GM12878 (cell line): ENCODE measurements at regions not wholly inside any gene's neighbourhood (a gene's known extent, or its start where the extent isn't known, plus 50 kb on each side); places are given as distances from the start of the nearest gene placed in this dataset.

Experiments used
- ATF7 ChIP-seq: fragments of 450-650 bp; IDR thresholded peaks from 2 replicates; pipeline ENCODE4 v1.6.1; 2016; ENCODE audit warnings: low read depth, mild to moderate bottlenecking
- BHLHE40 ChIP-seq, 2 experiments: fragments of 450-650 bp in 1 of 2; IDR thresholded peaks; 2 replicates each; pipeline ENCODE4 v1.6.1; 2011 to 2017; ENCODE audit warnings: low read depth in 2 of 2, borderline replicate concordance in 1 of 2, improper control_type of control experiment in 1 of 2, low read length in 1 of 2, mild to moderate bottlenecking in 1 of 2
- CHD2 ChIP-seq: IDR thresholded peaks from 2 replicates; pipeline ENCODE4 v1.6.1; 2011; ENCODE audit warnings: low read depth, low read length, improper control_type of control experiment, borderline replicate concordance
- CTCF ChIP-seq, 3 experiments: IDR thresholded peaks in 2 of 3; conservative IDR thresholded peaks in 1 of 3; 2 replicates each; pipeline ENCODE4 v1.5.1; 2011; ENCODE audit warnings: low read depth in 3 of 3, low read length in 3 of 3, mild to moderate bottlenecking in 3 of 3, control low read depth in 2 of 3, moderate library complexity in 2 of 3, inconsistent platforms in 1 of 3, mixed read lengths in 1 of 3; ENCODE audit not compliant: control insufficient read depth in 2 of 3, insufficient read depth in 1 of 3; ENCODE audit errors: extremely low read depth in 1 of 3
- EP300 ChIP-seq, 2 experiments: fragments of 150-350 bp in 1 of 2; IDR thresholded peaks; 2 replicates each; pipeline ENCODE4 v1.6.1; 2011 to 2012; ENCODE audit warnings: low read depth in 2 of 2, low read length in 2 of 2, borderline replicate concordance in 1 of 2, improper control_type of control experiment in 1 of 2, inconsistent platforms in 1 of 2; ENCODE audit not compliant: control insufficient read depth in 1 of 2
- EZH2 ChIP-seq: IDR thresholded peaks from 2 replicates; pipeline ENCODE4 v1.6.1; 2012; ENCODE audit warnings: low read depth, mild to moderate bottlenecking, control low read depth, inconsistent platforms, low read length, borderline replicate concordance; ENCODE audit not compliant: control insufficient read depth
- HDAC6 ChIP-seq: fragments of 200-600 bp; sonication (generic); IDR thresholded peaks from one replicate; pipeline ENCODE4 v1.8.0; 2017; ENCODE audit warnings: antibody characterized with exemption; ENCODE audit not compliant: unreplicated experiment
- NFYA ChIP-seq: IDR thresholded peaks from 2 replicates; pipeline ENCODE4 v1.6.1; 2011; ENCODE audit warnings: low read depth, mild to moderate bottlenecking, low read length, improper control_type of control experiment, borderline replicate concordance
- POLR2A ChIP-seq: IDR thresholded peaks from 2 replicates; pipeline ENCODE4 v1.6.1; 2011; ENCODE audit warnings: low read depth, mild to moderate bottlenecking, low read length
- POLR2AphosphoS5 ChIP-seq: IDR thresholded peaks from 2 replicates; pipeline ENCODE4 v1.6.1; 2011; ENCODE audit warnings: mild to moderate bottlenecking, low read length, inconsistent platforms
- RCOR1 ChIP-seq: conservative IDR thresholded peaks from 2 replicates; pipeline ENCODE4 v1.6.1; 2012; ENCODE audit warnings: low read depth, low read length, improper control_type of control experiment
- TCF12 ChIP-seq: IDR thresholded peaks from 2 replicates; pipeline ENCODE4 v1.6.1; 2011; ENCODE audit warnings: low read depth, mild to moderate bottlenecking, low read length
- WRNIP1 ChIP-seq: IDR thresholded peaks from 2 replicates; pipeline ENCODE4 v1.6.1; 2011; ENCODE audit warnings: low read depth, low read length, improper control_type of control experiment, borderline replicate concordance
- TF ChIP-seq, protein P1 (sequence below): fragments of 450-650 bp; IDR thresholded peaks from 2 replicates; pipeline ENCODE4 v1.6.1; 2016; ENCODE audit warnings: mild to moderate bottlenecking, moderate library complexity, borderline replicate concordance

- TF ChIP-seq EP300 (IDR thresholded peaks at IDR 0.05; ENCODE audit: borderline replicate concordance in 1 of 2, control insufficient read depth in 1 of 2, low read depth in 2 of 2, low read length in 2 of 2) (no peak), ATF7 (no peak), POLR2AphosphoS5 (no peak), WRNIP1 (no peak), POLR2A (no peak), BHLHE40 (IDR thresholded peaks at IDR 0.05; ENCODE audit: borderline replicate concordance in 1 of 2, low read depth in 2 of 2, low read length in 1 of 2) (no peak), EZH2 (no peak), TCF12 (no peak), HDAC6 (no peak), RCOR1 (no peak), CTCF (IDR thresholded peaks at IDR 0.05 in 2 of 3, conservative IDR thresholded peaks at IDR 0.05 in 1 of 3; ENCODE audit: control insufficient read depth in 2 of 3, extremely low read depth in 1 of 3, insufficient read depth in 1 of 3, low read depth in 3 of 3, low read length in 3 of 3) (no peak), NFYA (no peak), CHD2 (no peak)
- TF ChIP-seq, protein P1, sequence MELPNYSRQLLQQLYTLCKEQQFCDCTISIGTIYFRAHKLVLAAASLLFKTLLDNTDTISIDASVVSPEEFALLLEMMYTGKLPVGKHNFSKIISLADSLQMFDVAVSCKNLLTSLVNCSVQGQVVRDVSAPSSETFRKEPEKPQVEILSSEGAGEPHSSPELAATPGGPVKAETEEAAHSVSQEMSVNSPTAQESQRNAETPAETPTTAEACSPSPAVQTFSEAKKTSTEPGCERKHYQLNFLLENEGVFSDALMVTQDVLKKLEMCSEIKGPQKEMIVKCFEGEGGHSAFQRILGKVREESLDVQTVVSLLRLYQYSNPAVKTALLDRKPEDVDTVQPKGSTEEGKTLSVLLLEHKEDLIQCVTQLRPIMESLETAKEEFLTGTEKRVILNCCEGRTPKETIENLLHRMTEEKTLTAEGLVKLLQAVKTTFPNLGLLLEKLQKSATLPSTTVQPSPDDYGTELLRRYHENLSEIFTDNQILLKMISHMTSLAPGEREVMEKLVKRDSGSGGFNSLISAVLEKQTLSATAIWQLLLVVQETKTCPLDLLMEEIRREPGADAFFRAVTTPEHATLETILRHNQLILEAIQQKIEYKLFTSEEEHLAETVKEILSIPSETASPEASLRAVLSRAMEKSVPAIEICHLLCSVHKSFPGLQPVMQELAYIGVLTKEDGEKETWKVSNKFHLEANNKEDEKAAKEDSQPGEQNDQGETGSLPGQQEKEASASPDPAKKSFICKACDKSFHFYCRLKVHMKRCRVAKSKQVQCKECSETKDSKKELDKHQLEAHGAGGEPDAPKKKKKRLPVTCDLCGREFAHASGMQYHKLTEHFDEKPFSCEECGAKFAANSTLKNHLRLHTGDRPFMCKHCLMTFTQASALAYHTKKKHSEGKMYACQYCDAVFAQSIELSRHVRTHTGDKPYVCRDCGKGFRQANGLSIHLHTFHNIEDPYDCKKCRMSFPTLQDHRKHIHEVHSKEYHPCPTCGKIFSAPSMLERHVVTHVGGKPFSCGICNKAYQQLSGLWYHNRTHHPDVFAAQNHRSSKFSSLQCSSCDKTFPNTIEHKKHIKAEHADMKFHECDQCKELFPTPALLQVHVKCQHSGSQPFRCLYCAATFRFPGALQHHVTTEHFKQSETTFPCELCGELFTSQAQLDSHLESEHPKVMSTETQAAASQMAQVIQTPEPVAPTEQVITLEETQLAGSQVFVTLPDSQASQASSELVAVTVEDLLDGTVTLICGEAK = no peak
These were observed 105.4 kb upstream of the FRMD4A start for GRCh38 chr10:14435976-14436632.
